Breast epithelium (tissue), 3 donors: ENCODE measurements at regions not wholly inside any gene's neighbourhood (a gene's known extent, or its start where the extent isn't known, plus 50 kb on each side); places are given as distances from the start of the nearest gene placed in this dataset.
"Not testable (repeated sequence)": the region's sequence is repeated elsewhere in the genome, so short reads cannot be mapped to it uniquely, and the experiment has no call there.

Source experiments
- POLR2AphosphoS5 ChIP-seq, 3 donors: sonication (generic); formaldehyde crosslinking; IDR thresholded peaks; one replicate each; pipeline ENCODE4 v1.6.1; 2017; ENCODE audit warnings: antibody characterized with exemption in 3 of 3
- TF ChIP-seq, protein P1 (sequence below), 3 donors: fragments of 450-650 bp; IDR thresholded peaks; one replicate each; pipeline ENCODE4 v1.5.1; 2016 to 2017; ENCODE audit warnings: antibody characterized with exemption in 3 of 3, mild to moderate bottlenecking in 3 of 3, moderate library complexity in 3 of 3

DNA sequence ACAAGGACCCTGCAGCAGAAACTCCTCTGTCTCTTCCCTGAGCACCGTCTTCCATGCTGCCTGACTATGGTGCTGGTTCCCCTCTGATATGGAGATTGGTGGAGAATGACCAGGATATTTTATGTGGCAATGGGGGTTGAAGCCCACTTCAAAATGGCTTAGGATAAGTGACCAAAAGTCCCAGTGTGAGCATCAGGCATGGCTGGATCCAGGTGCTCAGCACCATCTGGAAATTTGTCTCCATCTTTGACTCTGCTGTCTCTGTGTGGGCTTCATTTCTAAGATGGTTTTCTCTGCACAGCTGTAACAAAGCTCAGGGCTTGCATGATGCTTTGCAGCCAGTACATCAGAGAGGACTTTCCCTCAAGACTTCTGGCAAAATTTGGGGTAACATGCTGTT lies 61.1 kb upstream of the SAMD11 start:
- TF ChIP-seq, protein P1, sequence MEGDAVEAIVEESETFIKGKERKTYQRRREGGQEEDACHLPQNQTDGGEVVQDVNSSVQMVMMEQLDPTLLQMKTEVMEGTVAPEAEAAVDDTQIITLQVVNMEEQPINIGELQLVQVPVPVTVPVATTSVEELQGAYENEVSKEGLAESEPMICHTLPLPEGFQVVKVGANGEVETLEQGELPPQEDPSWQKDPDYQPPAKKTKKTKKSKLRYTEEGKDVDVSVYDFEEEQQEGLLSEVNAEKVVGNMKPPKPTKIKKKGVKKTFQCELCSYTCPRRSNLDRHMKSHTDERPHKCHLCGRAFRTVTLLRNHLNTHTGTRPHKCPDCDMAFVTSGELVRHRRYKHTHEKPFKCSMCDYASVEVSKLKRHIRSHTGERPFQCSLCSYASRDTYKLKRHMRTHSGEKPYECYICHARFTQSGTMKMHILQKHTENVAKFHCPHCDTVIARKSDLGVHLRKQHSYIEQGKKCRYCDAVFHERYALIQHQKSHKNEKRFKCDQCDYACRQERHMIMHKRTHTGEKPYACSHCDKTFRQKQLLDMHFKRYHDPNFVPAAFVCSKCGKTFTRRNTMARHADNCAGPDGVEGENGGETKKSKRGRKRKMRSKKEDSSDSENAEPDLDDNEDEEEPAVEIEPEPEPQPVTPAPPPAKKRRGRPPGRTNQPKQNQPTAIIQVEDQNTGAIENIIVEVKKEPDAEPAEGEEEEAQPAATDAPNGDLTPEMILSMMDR (IDR thresholded peaks at IDR 0.05): not testable (repeated sequence)
- TF ChIP-seq POLR2AphosphoS5 (IDR thresholded peaks at IDR 0.05): not testable (repeated sequence)
